NT2/D1 (cell line): ENCODE measurements at regions not wholly inside any gene's neighbourhood (a gene's known extent, or its start where the extent isn't known, plus 50 kb on each side); places are given as distances from the start of the nearest gene placed in this dataset.

ENCODE experiments used
- DNase-seq: peaks from one replicate; pipeline ENCODE4 v3.0.0-alpha.2; 2011; ENCODE audit warnings: low read depth, low spot score
- H3K27me3 ChIP-seq: 2 replicates; pipeline ENCODE4 v1.6.0; 2011; ENCODE audit warnings: mild to moderate bottlenecking; ENCODE audit not compliant: insufficient read length, insufficient read depth
- H3K36me3 ChIP-seq: 2 replicates; pipeline ENCODE4 v1.6.1; 2011; ENCODE audit warnings: mild to moderate bottlenecking, low read length, mixed read lengths; ENCODE audit not compliant: insufficient read depth, insufficient read length
- H3K4me1 ChIP-seq: 2 replicates; pipeline ENCODE4 v1.5.1; 2011; ENCODE audit not compliant: insufficient read depth, insufficient read length
- H3K4me3 ChIP-seq: 2 replicates; pipeline ENCODE4 v1.5.1; 2011; ENCODE audit warnings: low read depth; ENCODE audit not compliant: insufficient read length
- H3K9ac ChIP-seq: 2 replicates; pipeline ENCODE4 v1.6.0; 2011; ENCODE audit warnings: low read depth; ENCODE audit not compliant: insufficient read length
- H3K9me3 ChIP-seq: 2 replicates; pipeline ENCODE4 v1.5.1; 2011; ENCODE audit warnings: mild to moderate bottlenecking, low read length; ENCODE audit not compliant: insufficient read depth
- SUZ12 ChIP-seq: IDR thresholded peaks from 2 replicates; pipeline ENCODE4 v1.6.1; 2011; ENCODE audit not compliant: insufficient read length, insufficient read depth; ENCODE audit errors: extremely low read depth
- YY1 ChIP-seq: IDR thresholded peaks from 2 replicates; pipeline ENCODE4 v1.6.1; 2011; ENCODE audit not compliant: insufficient read length, insufficient read depth
- ZNF274 ChIP-seq: IDR thresholded peaks from 2 replicates; pipeline ENCODE4 v1.6.1; 2011; ENCODE audit warnings: mild to moderate bottlenecking, low read depth, low read length

DNA sequence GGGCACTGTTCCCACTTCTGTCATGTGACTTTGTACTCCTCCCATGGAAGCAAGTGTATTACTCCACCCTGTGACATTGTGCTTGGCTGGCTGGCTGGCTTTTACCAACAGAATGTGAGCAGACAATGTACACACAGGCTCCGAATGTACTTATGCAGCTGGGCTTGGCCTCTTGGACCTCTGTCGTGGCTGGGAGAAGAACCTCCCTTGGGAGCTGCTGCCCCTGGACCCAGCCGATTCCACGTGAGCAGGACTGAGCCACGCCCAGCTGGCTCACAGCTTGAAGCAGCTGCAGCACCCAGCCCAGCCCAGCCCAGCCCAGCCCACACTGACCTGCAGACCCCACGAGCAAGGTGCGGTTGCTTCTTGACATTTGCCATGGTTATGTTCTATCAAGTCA lies 177.5 kb downstream of the RBFOX3 start:
- no peak overlapping the region for H3K9ac ChIP-seq
- peaks cover 13% of the 10 kb centered on the region for H3K4me1 ChIP-seq
- H3K4me3 ChIP-seq = no peak overlapping the region
- H3K27me3 ChIP-seq = no peaks in the 10 kb centered on the region
- H3K36me3 ChIP-seq = no peaks in the 10 kb centered on the region
- TF ChIP-seq ZNF274 (no peak), YY1 (no peak), SUZ12 (no peak)
- H3K9me3 ChIP-seq = 0 out of 2 replicates have a peak, but pooled peaks cover 4% of the 10 kb centered on the region
- DNase-seq = no peak

GRCh38 chr17:79431175-79431574 lies 179.7 kb downstream of the RBFOX3 start:
- DNase-seq = no peak
- Histone ChIP-seq H3K4me1 (peaks cover 13% of the 10 kb centered on the region), H3K27me3 (no peaks in the 10 kb centered on the region), H3K4me3 (no peak overlapping the region), H3K9me3 (0 out of 2 replicates have a peak, but pooled peaks cover 4% of the 10 kb centered on the region), H3K36me3 (no peaks in the 10 kb centered on the region), H3K9ac (no peak overlapping the region)
- no peak for TF ChIP-seq SUZ12
- TF ChIP-seq ZNF274 = no peak
- TF ChIP-seq YY1 = no peak

GRCh38 chr17:79429864-79430494 lies 180.9 kb downstream of the RBFOX3 start:
- Histone ChIP-seq H3K4me3 (no peak overlapping the region), H3K27me3 (no peaks in the 10 kb centered on the region), H3K9me3 (0 out of 2 replicates have a peak, but pooled peaks cover 4% of the 10 kb centered on the region), H3K4me1 (peaks cover 13% of the 10 kb centered on the region), H3K36me3 (no peaks in the 10 kb centered on the region), H3K9ac (no peak overlapping the region)
- no peak for DNase-seq
- no peak for TF ChIP-seq SUZ12
- TF ChIP-seq YY1 = no peak
- no peak for TF ChIP-seq ZNF274

GRCh38 chr17:79428988-79429387 lies 181.9 kb downstream of the RBFOX3 start:
- Histone ChIP-seq H3K27me3 (no peaks in the 10 kb centered on the region), H3K36me3 (no peaks in the 10 kb centered on the region), H3K9ac (no peak overlapping the region), H3K4me1 (peaks cover 23% of the 10 kb centered on the region), H3K9me3 (0 out of 2 replicates have a peak, but pooled peaks cover under 1% of the 10 kb centered on the region), H3K4me3 (no peak overlapping the region)
- DNase-seq = no peak
- TF ChIP-seq SUZ12 (no peak), ZNF274 (no peak), YY1 (no peak)

DNA sequence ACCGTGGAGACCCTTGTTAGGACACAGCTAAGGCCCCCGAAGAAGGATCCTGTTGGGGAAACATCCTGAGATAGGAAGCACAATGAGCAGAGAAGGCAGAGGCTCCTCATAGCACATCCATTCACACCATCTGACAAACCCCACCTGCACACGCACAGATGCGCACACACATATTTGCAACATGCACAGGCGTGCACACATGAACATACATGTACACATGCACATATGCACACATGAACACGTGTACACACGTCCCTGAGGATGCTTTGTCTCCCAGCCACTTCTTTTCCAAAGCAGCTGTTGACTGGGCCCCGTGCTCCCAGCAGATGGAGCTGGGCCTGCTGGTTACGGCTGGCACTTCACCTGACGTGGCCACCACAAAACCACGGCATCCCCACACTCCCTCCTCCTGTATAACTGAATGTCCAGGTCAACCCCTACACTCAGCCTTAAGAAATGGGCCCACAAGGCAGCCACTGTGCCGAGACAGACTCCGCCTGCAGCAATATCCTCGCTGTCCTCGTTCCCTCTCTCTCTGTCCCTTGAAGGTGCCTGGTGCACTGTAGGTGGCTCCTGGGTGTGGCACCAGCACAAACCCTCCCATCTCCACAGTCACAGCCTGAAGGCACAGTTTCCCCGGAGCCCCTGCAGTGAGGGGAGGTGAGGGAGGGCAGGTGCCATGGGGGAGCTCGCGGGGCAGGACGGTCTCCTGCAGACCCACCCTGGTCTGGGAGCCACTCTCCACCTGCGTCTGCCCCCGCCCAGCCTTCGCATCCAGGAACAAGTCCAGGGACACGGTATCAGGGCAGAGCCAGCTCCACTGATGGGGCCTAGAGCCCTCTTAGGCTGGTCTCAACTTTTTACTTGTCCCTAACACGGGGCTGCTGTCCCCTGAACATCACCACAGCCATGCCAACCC lies 183.0 kb downstream of the RBFOX3 start:
- Histone ChIP-seq H3K36me3 (no peaks in the 10 kb centered on the region), H3K4me1 (peaks cover 24% of the 10 kb centered on the region), H3K27me3 (no peaks in the 10 kb centered on the region), H3K4me3 (no peak overlapping the region), H3K9ac (no peak overlapping the region), H3K9me3 (no peaks in the 10 kb centered on the region)
- no peak for DNase-seq
- TF ChIP-seq ZNF274 (no peak), SUZ12 (no peak), YY1 (no peak)

GRCh38 chr17:79425686-79426085 lies 185.2 kb downstream of the RBFOX3 start:
- Histone ChIP-seq H3K4me3 (no peak overlapping the region), H3K9ac (no peak overlapping the region), H3K27me3 (no peaks in the 10 kb centered on the region), H3K4me1 (peaks cover 37% of the 10 kb centered on the region), H3K36me3 (no peaks in the 10 kb centered on the region), H3K9me3 (no peaks in the 10 kb centered on the region)
- TF ChIP-seq YY1 (no peak), ZNF274 (no peak), SUZ12 (no peak)
- DNase-seq = no peak

GRCh38 chr17:79424471-79425185 lies 186.2 kb downstream of the RBFOX3 start:
- TF ChIP-seq YY1 (no peak), SUZ12 (no peak), ZNF274 (no peak)
- no peak for DNase-seq
- Histone ChIP-seq H3K9ac (no peak overlapping the region), H3K36me3 (no peaks in the 10 kb centered on the region), H3K27me3 (no peaks in the 10 kb centered on the region), H3K9me3 (no peaks in the 10 kb centered on the region), H3K4me1 (peaks cover 38% of the 10 kb centered on the region), H3K4me3 (no peak overlapping the region)
